Fibroblast of mammary gland (primary cell): ENCODE measurements at regions not wholly inside any gene's neighbourhood (a gene's known extent, or its start where the extent isn't known, plus 50 kb on each side); places are given as distances from the start of the nearest gene placed in this dataset.

ENCODE experiments used
- DNase-seq: peaks from one replicate; pipeline ENCODE4 v3.0.0-alpha.2; 2010; ENCODE audit warnings: low read depth
- H3K4me3 ChIP-seq: 2 replicates; pipeline ENCODE4 v1.5.1; 2011; ENCODE audit warnings: low read depth, mild to moderate bottlenecking, low read length, moderate library complexity; ENCODE audit not compliant: control insufficient read depth
- CTCF ChIP-seq: conservative IDR thresholded peaks from 2 replicates; pipeline ENCODE4 v1.5.1; 2011; ENCODE audit warnings: low read depth, low read length, inconsistent platforms; ENCODE audit not compliant: control insufficient read depth, insufficient read depth

GRCh38 chr15:99509686-99510461 lies 55.9 kb upstream of the MEF2A start:
- no peak for TF ChIP-seq CTCF
- DNase-seq, result no peak
- no peak overlapping the region for H3K4me3 ChIP-seq

- no peak overlapping the region for H3K4me3 ChIP-seq
- TF ChIP-seq CTCF, result no peak
- peak; percentile 9 for DNase-seq
These were observed 54.3 kb upstream of the MEF2A start for GRCh38 chr15:99511531-99511865.

GRCh38 chr15:99511866-99512661 lies 53.7 kb upstream of the MEF2A start:
- no peak overlapping the region for H3K4me3 ChIP-seq
- no peak for TF ChIP-seq CTCF
- no peak for DNase-seq

- no peak overlapping the region for H3K4me3 ChIP-seq
- no peak for DNase-seq
- no peak for TF ChIP-seq CTCF
These were observed 51.5 kb upstream of the MEF2A start for GRCh38 chr15:99514306-99514705.
